H1 (cell line): ENCODE measurements at regions not wholly inside any gene's neighbourhood (a gene's known extent, or its start where the extent isn't known, plus 50 kb on each side); places are given as distances from the start of the nearest gene placed in this dataset.

Experiments used
- CTCF ChIA-PET: fragments of 300-600 bp; sonication (Branson Sonifier 250); formaldehyde crosslinking; loops from one replicate; lab custom pipeline; 2021; ENCODE audit not compliant: partially characterized antibody; lab: Charles Lee
- POLR2A ChIA-PET: fragments of 300-600 bp; sonication (Branson Sonifier 250); formaldehyde crosslinking; loops from one replicate; lab custom pipeline; 2021; ENCODE audit warnings: inconsistent platforms; ENCODE audit not compliant: partially characterized antibody; lab: Charles Lee
- DNase-seq, 2 experiments: peaks; one replicate each; pipeline versions ENCODE4 v3.0.0 to v3.0.0-alpha.2; 2010 to 2022; ENCODE audit warnings: low spot score in 2 of 2, low read depth in 1 of 2, mixed read lengths in 1 of 2
- FAIRE-seq: peaks from 2 replicates; lab custom pipeline; 2011; peaks lifted over from hg19 to GRCh38; lab: Jason Lieb, UNC
- H2AFZ ChIP-seq: 2 replicates; pipeline ENCODE4 v1.8.1; 2012; ENCODE audit warnings: low read length, inconsistent platforms
- H2AK5ac ChIP-seq: 2 replicates; pipeline ENCODE4 v1.6.1; 2013; ENCODE audit warnings: low read depth, low read length
- H2BK120ac ChIP-seq: replicated peaks from 2 replicates; pipeline ENCODE3; 2013; ENCODE audit warnings: low read depth, low read length, inconsistent platforms
- H2BK12ac ChIP-seq: 2 replicates; pipeline ENCODE4 v1.6.1; 2013; ENCODE audit warnings: low read depth, low read length
- H2BK15ac ChIP-seq: 2 replicates; pipeline ENCODE4 v1.6.1; 2013; ENCODE audit warnings: low read length
- H2BK20ac ChIP-seq: 2 replicates; pipeline ENCODE4 v1.6.1; 2013; ENCODE audit warnings: low read length
- H2BK5ac ChIP-seq: 2 replicates; pipeline ENCODE4 v1.6.1; 2013; ENCODE audit warnings: low read depth, low read length
- H3K14ac ChIP-seq: 2 replicates; pipeline ENCODE4 v1.6.1; 2013; ENCODE audit warnings: inconsistent platforms; ENCODE audit not compliant: insufficient read length
- H3K18ac ChIP-seq: 2 replicates; pipeline ENCODE4 v1.6.1; 2013; ENCODE audit warnings: low read length; ENCODE audit errors: extremely low read depth
- H3K23ac ChIP-seq: 2 replicates; pipeline ENCODE4 v1.6.1; 2013; ENCODE audit warnings: inconsistent platforms; ENCODE audit not compliant: insufficient read length
- H3K23me2 ChIP-seq: 2 replicates; pipeline ENCODE4 v1.6.1; 2013; ENCODE audit warnings: low read depth, low read length
- H3K27ac ChIP-seq: 2 replicates; pipeline ENCODE4 v1.6.1; 2011; ENCODE audit warnings: low read depth, low read length, inconsistent platforms
- H3K27me3 ChIP-seq, 4 experiments: replicated peaks in 1 of 4; 1 replicate in 1 of 4; 2 replicates in 3 of 4; pipeline versions ENCODE4 v1.6.1 to v1.8.1; 2011 to 2013; ENCODE audit warnings: low read length in 3 of 4, mild to moderate bottlenecking in 3 of 4, inconsistent platforms in 2 of 4, mixed read lengths in 2 of 4, moderate library complexity in 1 of 4; ENCODE audit not compliant: control insufficient read depth in 3 of 4, insufficient read depth in 3 of 4; ENCODE audit errors: extremely low read depth in 1 of 4
- H3K36me3 ChIP-seq, 4 experiments: 2 replicates each; pipeline versions ENCODE4 v1.6.1 to v1.8.1; 2011 to 2013; ENCODE audit warnings: mild to moderate bottlenecking in 4 of 4, low read length in 3 of 4, moderate library complexity in 2 of 4, control low read depth in 1 of 4, inconsistent platforms in 1 of 4; ENCODE audit not compliant: insufficient read depth in 4 of 4, control insufficient read depth in 2 of 4
- H3K4ac ChIP-seq: replicated peaks from 2 replicates; pipeline ENCODE3; 2013; ENCODE audit warnings: low read length, low read depth, mixed read lengths, inconsistent platforms; ENCODE audit not compliant: insufficient read length
- H3K4me1 ChIP-seq, 4 experiments: replicated peaks in 1 of 4; 1 replicate in 1 of 4; 2 replicates in 3 of 4; pipeline versions ENCODE4 v1.6.1 to v1.8.1; 2011 to 2013; ENCODE audit warnings: low read length in 3 of 4, inconsistent platforms in 2 of 4, mixed read lengths in 1 of 4; ENCODE audit not compliant: insufficient read depth in 4 of 4, control insufficient read depth in 3 of 4
- H3K4me2 ChIP-seq, 2 experiments: 2 replicates each; pipeline versions ENCODE4 v1.6.1 to v1.8.1; 2011 to 2013; ENCODE audit warnings: low read depth in 2 of 2, low read length in 2 of 2, control low read depth in 1 of 2, inconsistent platforms in 1 of 2, mild to moderate bottlenecking in 1 of 2; ENCODE audit not compliant: insufficient read depth in 1 of 2
- H3K4me3 ChIP-seq, 4 experiments: fragments of 200-600, 300-600 bp in 1 of 4; sonication (generic), shearing (Covaris generic), sonication (Bioruptor Twin) in 1 of 4; 2 replicates each; pipeline versions ENCODE4 v1.5.1 to v1.8.1; 2011 to 2016; ENCODE audit warnings: low read length in 4 of 4, low read depth in 3 of 4, control low read depth in 2 of 4, inconsistent platforms in 2 of 4, mild to moderate bottlenecking in 2 of 4, mixed read lengths in 1 of 4, moderate library complexity in 1 of 4; ENCODE audit not compliant: insufficient read depth in 2 of 4; ENCODE audit errors: extremely low read depth in 1 of 4
- H3K56ac ChIP-seq: replicated peaks from 2 replicates; pipeline ENCODE3; 2013; ENCODE audit warnings: low read depth, mild to moderate bottlenecking, mixed read lengths, low read length, inconsistent platforms; ENCODE audit not compliant: insufficient read length
- H3K79me1 ChIP-seq: 2 replicates; pipeline ENCODE4 v1.6.1; 2013; ENCODE audit warnings: low read depth, low read length, control low read depth
- H3K79me2 ChIP-seq, 2 experiments: 2 replicates each; pipeline versions ENCODE4 v1.6.1 to v1.8.1; 2012 to 2013; ENCODE audit warnings: low read length in 2 of 2, mild to moderate bottlenecking in 2 of 2, inconsistent platforms in 1 of 2; ENCODE audit not compliant: insufficient read depth in 2 of 2, control insufficient read depth in 1 of 2
- H3K9ac ChIP-seq, 4 experiments: replicated peaks in 1 of 4; 1 replicate in 1 of 4; 2 replicates in 3 of 4; pipeline versions ENCODE4 v1.6.1 to v1.8.1; 2011 to 2013; ENCODE audit warnings: low read depth in 3 of 4, low read length in 3 of 4, control low read depth in 2 of 4, mild to moderate bottlenecking in 2 of 4, moderate library complexity in 2 of 4, inconsistent platforms in 1 of 4; ENCODE audit errors: extremely low read depth in 1 of 4
- H3K9me3 ChIP-seq, 2 experiments: 2 replicates each; pipeline versions ENCODE4 v1.6.1 to v1.8.1; 2012 to 2013; ENCODE audit warnings: mild to moderate bottlenecking in 2 of 2, moderate library complexity in 2 of 2, control low read depth in 1 of 2, inconsistent platforms in 1 of 2, low read depth in 1 of 2, low read length in 1 of 2, mixed read lengths in 1 of 2; ENCODE audit not compliant: insufficient read depth in 2 of 2
- H4K20me1 ChIP-seq, 2 experiments: replicated peaks in 1 of 2; 2 replicates each; pipeline versions ENCODE3 to v1.8.1; 2011 to 2013; ENCODE audit warnings: inconsistent platforms in 2 of 2, low read length in 2 of 2, mild to moderate bottlenecking in 1 of 2; ENCODE audit not compliant: insufficient read depth in 2 of 2, control insufficient read depth in 1 of 2
- H4K5ac ChIP-seq: 2 replicates; pipeline ENCODE4 v1.6.1; 2013; ENCODE audit warnings: low read length, low read depth, mixed read lengths, inconsistent platforms; ENCODE audit not compliant: insufficient read length
- H4K8ac ChIP-seq: 2 replicates; pipeline ENCODE4 v1.8.0; 2013; ENCODE audit warnings: mild to moderate bottlenecking, moderate library complexity, low read length, inconsistent platforms; ENCODE audit not compliant: insufficient read depth; ENCODE audit errors: extremely low read depth
- H4K91ac ChIP-seq: replicated peaks from 2 replicates; pipeline ENCODE3; 2013; ENCODE audit warnings: low read length, mixed read lengths, inconsistent platforms; ENCODE audit not compliant: insufficient read length
- SIX5 ChIP-seq: IDR thresholded peaks from 2 replicates; pipeline ENCODE4 v1.6.1; 2011; ENCODE audit warnings: mild to moderate bottlenecking, low read depth, low read length
- WGBS, 2 experiments: shearing (Covaris generic) in 1 of 2; methylation state at CpG; one replicate each; pipeline versions ENCODE4 v1.1.6 to v1.1.7; 2013 to 2015; ENCODE audit warnings: low lambda C conversion rate in 2 of 2, mixed read lengths in 2 of 2, inconsistent platforms in 1 of 2, low coverage in 1 of 2, missing lambda C conversion rate in 1 of 2; ENCODE audit not compliant: insufficient replicate concordance in 2 of 2, insufficient coverage in 1 of 2, insufficient read length in 1 of 2; ENCODE audit errors: extremely low coverage in 1 of 2, missing lambda C conversion rate in 1 of 2; 5-methylcytosine and 5-hydroxymethylcytosine counted together

- Histone ChIP-seq H2BK120ac (no peak overlapping the region), H3K56ac (no peak overlapping the region), H2BK5ac (no peak overlapping the region), H2BK15ac (no peak overlapping the region), H3K23me2 (no peaks in the 10 kb centered on the region), H3K14ac (no peak overlapping the region), H3K4me3 (no peak overlapping the region), H3K9ac (no peak overlapping the region), H4K5ac (no peak overlapping the region), H3K18ac (no peak overlapping the region), H2BK12ac (no peak overlapping the region), H3K79me2 (no peaks in the 10 kb centered on the region), H3K36me3 (no peaks in the 10 kb centered on the region), H3K4ac (no peak overlapping the region), H2AK5ac (no peak overlapping the region), H2AFZ (no peak overlapping the region), H3K4me1 (no peaks in the 10 kb centered on the region), H2BK20ac (no peak overlapping the region), H3K27me3 (no peaks in the 10 kb centered on the region), H3K9me3 (no peaks in the 10 kb centered on the region), H3K79me1 (no peaks in the 10 kb centered on the region), H3K23ac (no peak overlapping the region), H4K20me1 (no peaks in the 10 kb centered on the region), H4K91ac (no peak overlapping the region), H3K4me2 (no peak overlapping the region), H4K8ac (no peak overlapping the region), H3K27ac (no peak overlapping the region)
- CTCF ChIA-PET, result no interaction called here
- no peak for FAIRE-seq
- DNase-seq, result no peak
- 87% methylated on average over 5 of the region's 6 CpGs; no CpG with 5 or more reads in 1 of the 2 experiments for WGBS, 2 experiments
- POLR2A ChIA-PET, result no interaction called here
- no peak for TF ChIP-seq SIX5
Observed at GRCh38 chr10:129365767-129366402, 101.2 kb upstream of the MGMT start.
